DMS 273 (cell line): ENCODE measurements at regions not wholly inside any gene's neighbourhood (a gene's known extent, or its start where the extent isn't known, plus 50 kb on each side); places are given as distances from the start of the nearest gene placed in this dataset.
"Not testable (repeated sequence)": the region's sequence is repeated elsewhere in the genome, so short reads cannot be mapped to it uniquely, and the experiment has no call there.

Experiments
- DNase-seq: peaks from one replicate; lab custom pipeline; 2025; ENCODE audit not compliant: unreplicated experiment; lab: John Stamatoyannopoulos, UW

DNA sequence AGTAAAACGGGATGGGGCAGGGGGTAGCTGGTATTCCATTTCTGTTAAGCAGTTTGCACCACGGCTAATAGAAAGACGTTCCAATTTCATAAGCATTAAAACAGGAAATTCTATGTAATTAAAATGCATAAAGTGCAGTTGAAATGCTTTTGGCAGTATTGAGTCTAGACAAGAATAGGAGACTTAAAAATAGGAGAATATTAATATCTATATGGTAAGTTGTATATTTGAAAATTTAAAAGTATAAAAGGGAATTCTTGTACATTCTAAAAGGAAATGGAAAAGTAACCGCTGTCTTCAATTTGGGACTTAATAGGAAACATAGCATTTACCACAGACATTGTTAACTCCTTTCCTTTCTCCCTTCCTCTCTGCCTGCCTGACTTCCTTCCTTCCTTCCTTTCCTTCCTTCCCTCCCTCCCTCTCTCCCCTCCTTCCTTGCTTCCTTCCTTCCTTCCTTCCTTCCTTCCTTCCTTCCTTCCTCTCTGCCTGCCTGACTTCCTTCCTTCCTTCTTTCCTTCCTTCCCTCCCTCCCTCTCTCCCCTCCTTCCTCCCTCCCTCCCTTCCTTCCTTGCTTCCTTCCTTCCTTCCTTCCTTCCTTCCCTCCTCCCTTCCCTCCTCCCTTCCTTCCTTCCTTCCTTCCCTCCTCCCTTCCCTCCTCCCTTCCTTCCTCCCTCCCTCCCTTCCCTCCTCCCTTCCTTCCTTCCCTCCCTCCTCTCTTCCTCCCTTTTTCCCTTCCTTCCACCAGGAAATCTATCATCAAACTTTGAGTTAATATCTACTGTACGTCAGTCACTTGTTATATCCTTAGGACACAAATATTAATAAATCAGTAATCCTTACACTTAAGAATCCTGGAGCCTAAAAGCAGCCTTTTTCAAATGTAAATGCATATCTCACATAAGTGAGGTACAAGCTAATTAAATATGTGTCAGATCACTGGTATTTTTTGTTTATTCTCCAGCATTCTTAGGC is 1049.3 kb downstream of the GALC start:
- no peak for DNase-seq

DNA sequence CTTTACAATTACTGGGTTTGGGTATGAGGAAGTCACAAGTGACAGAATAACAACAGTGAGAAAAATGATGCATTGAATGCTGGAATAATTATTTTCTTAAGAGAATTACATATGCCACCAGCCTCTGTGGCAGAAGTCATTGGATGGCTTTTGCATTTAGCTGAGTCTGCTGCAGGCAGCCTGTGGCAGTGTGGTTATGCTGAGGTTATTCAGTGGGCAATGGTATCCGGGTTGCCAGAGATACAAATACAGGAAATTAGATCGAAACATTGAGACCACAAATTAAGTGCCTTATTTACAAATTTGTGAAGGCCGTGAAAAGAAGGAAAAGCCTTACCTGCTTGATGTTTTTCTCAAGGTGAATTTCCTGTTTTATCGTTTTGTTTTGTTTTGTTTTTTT is 1050.0 kb downstream of the GALC start:
- DNase-seq: no peak

DNA sequence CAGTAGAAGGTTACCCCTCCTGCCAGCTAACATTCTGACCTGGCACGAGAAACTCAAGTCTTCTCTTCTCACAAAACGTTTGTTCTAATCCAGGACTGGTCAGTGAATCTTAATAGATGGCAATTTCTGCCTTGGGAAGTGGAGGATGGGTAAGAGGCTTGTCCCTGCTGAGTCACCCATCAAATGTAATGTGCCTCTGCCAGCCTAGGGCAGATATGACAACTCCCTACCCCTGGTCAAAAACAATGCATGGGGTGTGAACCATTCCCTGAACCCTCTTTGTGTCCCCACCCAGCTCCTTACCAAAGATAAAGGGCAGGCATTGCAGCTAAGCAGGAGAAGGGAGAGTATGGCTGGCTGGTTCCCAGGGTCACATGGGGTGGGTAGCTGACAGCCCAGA is 1052.9 kb downstream of the GALC start:
- DNase-seq: no peak

DNA sequence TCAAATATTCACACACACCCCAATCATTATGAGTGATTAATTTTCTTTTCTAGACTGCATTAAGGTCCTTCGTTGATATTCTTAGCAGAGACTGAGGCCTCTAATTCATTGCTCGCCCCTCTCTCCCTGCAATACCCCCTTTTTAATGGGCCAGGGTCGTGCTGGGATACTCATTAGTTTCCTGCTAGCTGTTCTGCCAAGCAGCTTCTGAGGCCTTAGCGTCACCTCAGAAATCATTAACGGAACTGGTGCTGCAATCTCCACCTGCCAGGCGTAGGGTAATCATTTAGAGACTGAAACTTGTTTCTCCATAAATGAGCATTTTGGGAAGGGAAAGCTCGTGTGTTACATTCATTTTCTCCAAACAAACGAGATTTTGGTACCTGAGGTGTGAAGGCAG is 1054.7 kb downstream of the GALC start:
- no peak for DNase-seq

DNA sequence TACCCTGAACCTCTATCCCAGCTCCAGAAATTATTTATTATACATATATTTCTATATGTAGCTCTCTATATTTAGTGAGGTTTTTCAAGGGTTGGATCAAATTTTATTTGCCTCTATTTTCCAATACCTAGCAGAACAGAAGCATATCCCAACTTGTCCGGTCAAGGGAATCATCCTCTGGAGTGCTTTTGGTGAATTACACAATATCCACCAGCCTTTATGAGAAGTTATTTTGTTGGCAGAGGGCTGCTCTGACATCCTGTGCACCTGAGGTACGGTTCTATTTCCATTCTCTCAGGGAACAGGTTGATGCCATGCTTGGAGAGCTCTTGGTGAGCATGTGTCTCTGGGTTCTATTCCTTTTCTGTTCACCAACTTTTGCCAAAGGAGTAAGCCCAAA is 1056.4 kb downstream of the GALC start:
- DNase-seq: no peak

DNA sequence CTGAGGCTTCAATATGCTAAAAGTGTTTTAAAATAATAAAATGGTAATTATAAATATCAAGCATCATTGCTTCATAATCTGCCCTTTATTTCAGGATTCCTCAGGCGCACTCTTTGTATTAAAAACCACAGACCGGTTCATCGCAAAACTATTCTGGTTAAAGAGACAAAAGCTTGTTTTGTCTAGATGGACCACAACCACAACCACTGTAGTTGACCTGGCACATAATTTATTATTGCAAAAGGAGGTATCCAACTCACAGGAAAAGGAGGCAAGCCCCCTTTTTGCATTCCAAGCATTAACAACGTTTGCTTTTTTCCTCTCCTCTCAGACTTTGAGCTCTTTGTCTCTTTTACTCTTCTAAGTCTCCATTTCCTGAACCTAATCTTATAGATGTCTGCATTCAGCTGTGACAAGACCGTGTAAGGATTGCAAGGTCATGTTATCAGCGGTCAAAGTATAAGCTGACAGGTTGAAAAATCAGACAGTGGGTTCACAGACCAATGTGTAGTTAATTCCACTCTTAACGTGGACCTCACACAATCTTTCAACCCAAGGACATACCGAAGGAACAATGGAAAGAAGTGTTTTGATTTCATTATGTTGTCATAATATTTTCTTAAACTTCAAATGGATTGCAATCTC is 1057.6 kb downstream of the GALC start:
- no peak for DNase-seq

DNA sequence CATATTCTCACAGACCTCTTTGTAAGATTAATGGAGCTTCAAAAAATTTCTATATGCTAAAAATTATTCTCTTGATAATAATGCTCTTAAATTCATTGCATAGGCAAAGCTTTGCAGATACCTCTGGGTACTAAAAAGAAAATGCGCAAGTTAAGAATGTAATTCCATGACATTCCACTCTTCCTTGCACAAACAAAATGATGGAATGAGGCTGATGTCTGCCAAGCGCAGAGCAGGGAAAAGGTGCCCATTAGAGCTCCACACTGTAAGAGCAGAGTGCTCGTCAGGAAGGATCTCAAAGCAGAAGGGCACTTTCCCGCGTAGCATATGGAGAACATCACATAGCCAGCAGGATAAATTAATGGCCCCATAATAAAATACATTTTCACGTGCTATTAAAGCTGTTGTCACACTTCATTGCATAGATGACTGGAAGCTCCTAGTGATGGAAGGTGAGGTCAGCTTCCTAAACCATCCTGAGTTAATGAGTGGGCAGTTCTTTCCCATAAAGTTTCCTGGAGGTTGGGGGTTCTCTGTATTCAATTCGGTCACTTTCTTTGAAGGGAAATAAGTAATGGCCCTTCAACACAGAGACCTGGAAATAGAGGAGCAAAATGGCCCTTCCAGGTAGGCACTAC is 1058.9 kb downstream of the GALC start:
- peak; percentile 6 for DNase-seq

DNA sequence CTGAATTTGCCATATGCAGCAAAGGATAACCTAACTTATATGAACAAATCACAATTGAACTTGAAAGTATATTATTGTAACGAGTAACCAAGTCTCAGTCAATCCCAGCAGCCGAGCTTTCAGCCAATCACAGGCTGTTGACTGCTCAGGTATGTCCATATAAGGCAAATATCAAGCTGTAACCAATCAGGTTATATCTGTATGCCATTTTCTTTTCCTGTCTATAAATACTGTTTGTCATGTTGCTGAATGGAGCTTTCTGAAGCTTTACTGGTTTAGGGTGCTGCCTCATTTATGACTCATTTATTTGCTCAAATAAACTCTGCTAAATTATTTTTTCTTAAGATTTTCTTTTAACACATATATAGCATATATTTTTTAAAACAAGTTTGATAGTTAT is 1059.5 kb downstream of the GALC start:
- no peak for DNase-seq

DNA sequence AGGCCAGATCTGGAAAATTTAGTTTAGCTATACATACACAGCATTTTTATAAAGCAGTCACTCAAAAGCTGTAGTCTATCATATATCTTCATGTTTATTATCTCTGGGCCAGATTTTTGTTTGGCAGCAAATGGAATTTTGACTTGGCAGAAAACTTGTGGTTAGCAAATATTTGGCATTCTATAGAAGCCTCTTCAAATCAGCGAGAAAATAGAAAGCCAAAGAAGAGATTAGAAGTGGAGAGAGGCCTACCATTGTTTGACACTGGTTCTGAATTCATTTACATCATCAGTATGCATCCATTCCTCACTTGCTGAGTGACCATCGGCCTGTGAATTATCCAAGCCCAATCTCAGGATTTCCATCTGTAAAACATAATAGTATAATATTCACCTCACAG is 1077.6 kb downstream of the GALC start:
- DNase-seq: no peak

DNA sequence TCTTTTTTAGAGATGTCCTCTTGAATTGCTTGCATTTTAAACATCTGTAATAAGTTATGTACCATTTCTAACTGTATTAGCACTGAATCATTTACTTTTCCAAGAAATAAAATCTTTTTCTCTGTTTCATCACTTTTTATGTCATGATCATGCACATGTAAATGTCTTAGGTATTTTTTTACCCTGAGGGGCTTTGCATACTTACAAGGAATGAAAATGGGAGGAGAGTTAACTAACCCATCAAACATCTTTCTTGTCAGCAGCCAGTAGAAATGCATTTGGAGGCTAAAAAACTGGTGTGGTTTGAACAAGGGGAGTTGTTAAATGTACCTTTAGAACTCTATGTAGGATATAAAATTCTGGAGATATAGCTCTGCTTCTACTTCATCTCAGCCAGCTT is 1080.3 kb downstream of the GALC start:
- DNase-seq: no peak

DNA sequence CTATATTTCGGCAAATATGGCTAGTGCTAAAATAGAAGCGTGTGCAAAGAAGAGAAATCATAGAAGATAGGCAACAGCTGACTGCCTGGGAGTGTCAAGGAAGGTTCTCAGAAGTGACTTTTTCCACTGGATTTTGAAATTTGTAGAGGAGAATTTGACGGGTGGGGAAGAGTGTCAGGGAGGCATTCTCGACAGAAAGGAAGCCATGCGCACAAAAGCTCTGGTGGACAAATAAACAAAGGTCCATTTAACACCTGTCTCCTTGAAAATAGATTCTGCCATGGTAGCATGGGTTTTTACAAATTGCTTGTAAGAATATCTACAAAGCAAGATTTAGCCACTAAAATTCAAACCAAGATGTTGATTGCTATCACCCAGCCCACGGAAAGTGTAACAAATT is 1081.5 kb downstream of the GALC start:
- no peak for DNase-seq

DNA sequence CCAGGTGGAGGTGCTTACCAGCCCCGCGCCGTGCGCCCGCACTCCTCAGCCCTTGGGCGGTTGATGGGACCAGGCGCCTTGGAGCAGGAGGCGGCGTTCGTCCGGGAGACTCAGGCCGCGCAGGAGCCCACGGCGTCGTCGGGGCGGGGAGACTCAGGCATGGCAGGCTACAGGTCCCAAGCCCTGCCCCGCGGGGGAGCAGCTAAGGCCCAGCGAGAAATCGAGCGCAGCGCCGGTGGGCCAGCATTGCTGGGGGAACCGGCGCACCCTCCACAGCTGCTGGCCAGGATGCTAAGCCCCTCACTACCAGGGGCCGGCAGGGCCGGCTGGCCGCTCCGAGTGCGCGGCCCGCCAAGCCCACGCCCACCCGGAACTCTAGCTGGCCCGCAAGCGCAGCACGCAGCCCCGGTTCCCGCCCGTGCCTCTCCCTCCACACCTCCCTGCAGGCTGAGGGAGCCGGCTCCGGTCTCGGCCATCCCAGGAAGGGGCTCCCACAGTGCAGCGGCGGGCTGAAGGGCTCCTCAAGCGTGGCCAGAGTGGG is 1087.5 kb downstream of the GALC start:
- not testable (repeated sequence) for DNase-seq

DNA sequence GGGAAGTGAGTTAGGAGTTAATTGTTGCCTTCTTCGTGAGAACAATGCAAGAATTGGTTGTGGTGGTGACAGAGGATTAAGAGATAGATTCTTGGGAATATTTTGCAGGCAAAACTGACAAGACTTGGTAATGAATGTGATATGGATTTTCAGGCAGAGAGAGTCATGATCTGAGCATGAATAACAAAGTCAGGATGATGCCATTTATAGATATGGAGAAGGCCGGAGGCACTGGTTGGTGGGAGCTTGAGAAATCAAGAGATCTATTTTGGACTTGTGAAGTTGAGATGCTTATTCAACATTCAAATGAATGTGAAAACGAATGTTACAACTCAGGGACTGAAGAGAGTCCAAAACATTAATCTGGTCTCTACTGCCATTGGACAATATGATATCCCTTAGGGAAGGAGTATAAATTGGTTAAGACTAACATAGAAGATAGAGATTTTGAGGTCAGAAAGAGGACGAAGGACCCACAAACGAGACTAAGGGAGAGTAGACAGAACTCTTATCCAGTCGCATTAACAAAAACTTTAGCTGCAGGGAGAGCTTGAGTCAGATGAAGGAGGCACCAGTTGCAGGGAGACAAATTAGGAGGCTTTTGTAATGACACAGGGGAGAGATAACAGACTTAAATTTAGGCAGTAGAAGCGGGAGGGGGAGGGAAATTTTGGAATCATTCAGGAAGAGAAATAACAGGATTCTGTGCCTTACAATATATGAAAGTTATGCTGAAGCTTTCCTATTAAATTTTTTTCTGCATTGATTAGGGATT is 1090.6 kb downstream of the GALC start:
- no peak for DNase-seq

DNA sequence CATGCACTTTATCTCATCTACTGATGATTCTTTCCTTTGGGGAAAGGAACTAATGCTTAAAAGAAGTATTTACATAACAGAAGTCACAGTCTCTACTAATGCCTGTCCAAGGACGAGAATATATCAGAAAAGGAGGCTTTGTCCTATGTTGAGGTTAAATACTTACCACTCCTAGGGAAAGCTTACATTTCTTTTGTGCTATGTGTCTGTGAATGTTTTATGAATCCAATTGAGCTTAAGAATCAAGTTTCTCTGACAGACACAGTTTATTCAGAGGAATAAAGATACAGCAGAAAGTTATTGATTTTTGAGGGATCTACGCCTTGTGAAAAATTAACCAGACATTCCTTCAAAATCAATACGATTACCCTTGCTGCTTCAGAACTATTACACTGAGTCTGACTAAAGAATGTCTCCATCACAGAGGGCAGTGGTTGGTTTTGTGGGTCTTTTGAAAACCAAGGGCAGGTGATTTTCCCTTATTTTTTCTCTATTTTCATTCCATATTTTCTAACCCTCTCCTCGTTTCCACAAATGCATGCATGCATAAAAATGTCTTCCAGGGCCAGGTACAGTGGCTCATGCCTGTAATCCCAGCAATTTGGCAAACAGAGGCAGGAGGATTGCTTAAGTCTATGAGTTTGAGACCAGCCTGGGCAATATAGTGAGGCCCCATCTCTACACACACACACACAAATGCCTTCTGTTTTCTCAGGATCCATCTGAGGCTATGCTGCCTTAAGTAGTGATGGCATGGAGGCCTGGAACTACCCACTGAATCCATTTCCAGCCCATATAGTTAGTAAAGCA is 1095.1 kb downstream of the GALC start:
- DNase-seq: no peak

DNA sequence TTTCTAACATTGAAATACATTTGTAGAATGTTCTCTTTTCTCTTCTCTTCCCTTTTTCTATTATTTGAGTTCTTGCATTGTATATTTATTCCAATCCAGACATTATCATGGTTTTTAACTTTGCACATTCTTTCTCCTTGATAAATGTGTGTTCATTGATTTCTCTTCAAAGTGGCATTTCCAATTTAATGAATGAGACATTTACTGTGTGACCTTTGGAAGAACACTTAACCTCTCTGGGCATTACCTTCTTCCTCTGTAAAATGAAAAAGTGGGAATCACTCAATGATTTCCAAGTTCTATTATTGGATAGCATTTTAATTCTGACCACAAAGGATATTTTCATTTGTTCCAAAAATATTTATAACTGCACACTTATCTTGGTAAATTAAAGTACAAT is 1095.8 kb downstream of the GALC start:
- DNase-seq: no peak

DNA sequence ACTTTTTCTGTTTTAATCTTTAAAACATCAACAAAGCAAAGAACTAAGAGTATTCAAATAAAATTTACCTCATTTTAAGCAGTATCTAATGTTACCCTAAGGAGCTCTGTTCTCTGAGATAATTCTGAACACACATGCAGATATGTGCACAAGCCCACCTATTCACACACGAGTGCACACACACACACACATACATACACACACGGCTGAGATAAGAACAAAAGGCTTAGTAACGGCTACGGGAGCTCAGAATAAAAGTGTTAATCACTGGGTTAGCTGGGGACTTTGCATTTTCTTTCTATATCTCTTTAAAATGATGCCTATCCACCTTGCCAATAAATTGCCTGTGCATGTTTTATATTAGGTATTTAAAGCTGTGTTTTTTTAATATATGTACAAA is 1096.3 kb downstream of the GALC start:
- DNase-seq: no peak

DNA sequence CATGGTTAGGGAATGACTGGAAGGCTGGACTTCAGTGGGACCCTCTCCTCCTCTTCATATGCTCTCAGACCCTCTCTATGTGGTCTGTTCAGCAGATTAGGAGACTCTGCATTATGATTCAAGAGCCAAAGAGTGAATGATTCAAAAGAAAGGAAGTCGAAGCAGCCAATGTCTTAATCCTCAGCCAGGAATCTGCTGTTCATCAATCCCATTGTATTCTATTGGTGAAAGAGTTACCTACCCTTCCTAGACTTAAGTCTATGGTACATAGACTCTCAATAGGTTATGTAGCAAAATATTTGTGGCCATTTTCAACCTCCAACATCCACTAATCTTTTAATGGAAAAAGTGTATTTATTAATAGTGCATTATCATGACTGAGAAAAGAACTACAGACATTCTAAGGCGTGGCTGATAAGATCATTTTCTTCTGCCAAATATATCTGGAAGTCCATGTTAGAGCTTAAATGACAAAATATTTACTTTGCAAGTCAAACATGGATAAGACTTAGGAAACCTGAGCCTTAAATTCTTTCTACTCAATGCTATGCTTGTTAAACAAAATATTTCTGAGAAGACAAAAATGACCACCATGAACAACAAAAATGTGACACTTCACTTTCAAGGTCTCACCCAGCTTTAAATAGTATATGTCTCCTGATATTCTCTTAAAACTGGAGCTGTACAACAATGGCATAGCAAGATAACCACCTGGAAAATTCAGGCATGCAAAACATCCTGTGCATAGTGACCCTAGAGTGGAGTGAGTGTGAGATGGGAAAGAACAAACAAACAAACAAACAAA is 1100.6 kb downstream of the GALC start:
- no peak for DNase-seq

DNA sequence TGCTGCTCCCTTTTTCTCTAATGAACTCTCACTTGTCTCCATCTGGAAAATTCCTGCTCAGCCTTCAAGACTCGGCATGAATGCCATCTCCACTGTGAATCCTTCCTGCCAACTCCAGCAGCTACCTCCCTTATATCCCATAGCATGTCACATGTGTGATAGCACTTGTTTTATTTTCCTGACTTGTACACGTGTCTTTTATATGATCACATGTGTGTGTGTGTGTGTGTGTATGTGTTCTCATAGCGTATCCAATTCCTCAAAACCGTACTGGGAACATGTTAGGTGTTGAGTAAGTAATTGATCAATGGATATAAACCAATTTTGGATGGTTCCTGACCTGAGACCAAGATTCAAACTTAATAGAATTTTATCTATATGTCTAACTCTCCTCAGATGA is 1107.7 kb downstream of the GALC start:
- DNase-seq: no peak

DNA sequence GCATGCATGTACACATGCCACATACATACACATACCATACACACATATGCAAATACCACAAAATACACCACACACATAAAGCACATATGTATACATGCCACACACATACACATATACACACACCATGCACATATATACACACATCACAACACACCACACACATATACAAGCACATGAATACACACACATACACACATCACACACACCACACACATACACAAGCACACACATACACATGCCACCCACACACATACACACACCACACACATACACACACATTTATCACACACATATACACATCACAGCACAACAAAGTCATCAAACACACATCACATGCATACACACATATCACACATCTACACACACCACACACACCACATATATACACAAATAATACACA is 1108.5 kb downstream of the GALC start:
- DNase-seq: no peak
